IPS-NIHi11 (cell line): ENCODE measurements at regions not wholly inside any gene's neighbourhood (a gene's known extent, or its start where the extent isn't known, plus 50 kb on each side); places are given as distances from the start of the nearest gene placed in this dataset.

ENCODE experiments used
- DNase-seq: peaks from one replicate; pipeline ENCODE4 v3.0.0; 2012; ENCODE audit warnings: mixed read lengths, low spot score

- peak; percentile 30 for DNase-seq
Observed at GRCh38 chr18:77911971-77912605, 662.4 kb downstream of the GALR1 start.

GRCh38 chr18:77918730-77919129, 669.1 kb downstream of the GALR1 start:
- DNase-seq = no peak

DNA sequence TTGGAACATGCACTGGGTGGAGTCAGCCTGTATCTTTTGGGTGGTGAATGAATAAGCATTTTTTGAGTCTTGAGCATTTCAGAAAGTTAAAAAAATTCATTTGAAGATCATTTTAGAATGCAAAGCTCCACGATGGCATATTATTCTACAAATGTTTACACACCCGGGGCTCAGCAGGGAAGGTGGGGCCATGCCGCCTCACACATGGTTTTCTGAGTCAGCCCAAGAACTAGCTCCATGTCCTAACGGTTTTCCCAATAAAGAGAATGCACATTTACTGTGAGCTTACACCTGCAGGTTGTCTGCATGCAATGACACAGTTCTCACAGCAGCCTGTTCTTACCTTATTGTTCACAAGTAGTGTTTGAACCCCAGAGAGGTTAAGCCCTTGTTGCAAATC, 670.3 kb downstream of the GALR1 start:
- no peak for DNase-seq

- DNase-seq = no peak
Observed at GRCh38 chr18:77935342-77935741, 685.7 kb downstream of the GALR1 start.

DNA sequence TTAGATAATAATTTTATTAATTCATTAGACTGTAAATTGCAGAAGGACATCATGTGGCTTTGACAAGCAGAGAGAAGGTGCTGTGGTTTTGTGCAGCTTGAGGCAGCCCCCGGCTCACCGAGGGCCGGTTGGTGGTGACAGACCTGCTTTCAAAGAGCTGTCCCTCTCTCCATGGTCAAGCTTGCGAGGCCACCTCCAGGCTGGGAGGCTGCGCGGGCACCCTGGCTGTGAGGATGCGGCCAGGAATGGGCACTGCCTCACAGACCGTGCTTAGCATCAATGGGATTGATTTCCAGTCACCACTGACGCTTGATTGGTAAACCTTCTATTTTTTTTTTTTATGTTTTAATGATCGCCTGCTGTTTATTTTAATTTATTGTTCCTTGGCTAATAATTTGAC, 690.9 kb downstream of the GALR1 start:
- DNase-seq = no peak

- no peak for DNase-seq
Observed at GRCh38 chr18:77944533-77944932, 694.9 kb downstream of the GALR1 start.

GRCh38 chr18:77948567-77948966, 698.9 kb downstream of the GALR1 start:
- no peak for DNase-seq

DNA sequence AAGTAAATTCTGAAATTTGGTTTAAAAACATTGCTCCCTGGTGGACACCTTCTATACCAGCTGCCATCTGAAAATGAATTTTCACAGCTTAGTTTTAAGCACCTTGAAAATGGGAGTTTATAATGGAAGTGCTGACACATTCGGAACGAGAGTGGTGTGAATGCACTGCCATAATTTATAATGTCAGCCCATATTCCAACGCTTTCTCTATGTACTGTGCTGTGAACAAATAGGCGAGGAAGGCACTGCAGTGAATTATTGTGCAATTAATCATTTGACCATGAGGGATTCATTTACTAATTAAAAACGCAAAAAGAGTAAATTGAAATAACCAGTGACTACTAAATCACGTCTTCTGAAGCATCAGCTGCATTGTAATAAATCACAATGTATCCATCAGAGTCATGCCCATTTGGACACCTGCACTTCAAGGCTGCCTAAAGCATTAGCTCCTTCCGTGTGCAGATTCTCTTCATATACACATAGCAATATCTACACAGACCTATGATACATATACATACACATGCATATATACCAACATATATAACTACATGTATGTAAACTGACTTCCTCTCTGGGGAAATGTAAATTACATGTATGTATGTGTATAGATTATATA, 699.8 kb downstream of the GALR1 start:
- DNase-seq = no peak

DNA sequence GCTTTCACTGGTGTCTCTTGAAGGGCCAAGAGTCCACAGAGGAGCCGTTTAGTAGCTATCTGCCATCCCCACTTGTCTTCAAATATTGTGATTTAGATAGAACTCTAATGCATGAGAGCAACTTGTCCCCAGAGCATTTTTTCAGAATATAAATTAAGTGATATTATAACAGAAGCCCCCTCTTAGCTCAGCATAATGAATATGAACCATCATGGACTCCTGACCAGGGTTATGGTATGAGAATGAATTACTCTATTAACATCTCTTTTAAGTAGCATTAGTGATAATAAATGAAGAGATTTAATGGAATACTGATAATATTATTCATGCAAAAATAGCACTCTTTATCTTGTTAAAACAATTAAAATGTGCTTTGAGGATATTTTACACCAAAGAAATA, 709.6 kb downstream of the GALR1 start:
- no peak for DNase-seq

DNA sequence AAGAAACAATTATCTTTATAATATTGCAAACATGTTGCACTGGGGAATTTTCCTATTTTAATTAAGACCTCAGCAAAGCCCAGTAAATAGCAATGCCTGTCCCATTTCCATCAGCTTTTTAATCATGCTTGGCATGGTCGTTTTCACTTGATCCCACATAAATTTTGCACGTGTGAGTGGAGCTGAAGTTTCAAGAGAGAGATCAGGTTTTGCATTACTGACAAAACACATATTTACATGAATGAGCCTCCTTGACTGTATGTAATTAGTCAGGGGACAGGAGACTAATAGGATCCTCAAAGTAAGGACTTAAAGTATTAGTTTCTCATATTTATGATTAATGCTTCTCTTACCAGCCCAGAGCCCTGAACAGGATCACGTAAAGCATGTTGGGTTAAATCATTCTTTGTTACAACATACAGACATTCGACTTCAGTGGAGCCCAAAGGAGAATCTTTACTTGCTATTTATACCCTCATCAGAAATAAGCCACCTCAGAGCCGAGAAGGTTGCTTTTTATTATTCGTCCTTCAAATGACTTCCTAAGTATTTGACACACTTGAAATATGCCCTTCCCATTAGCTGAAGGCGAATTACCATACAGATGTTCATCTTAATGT, 711.3 kb downstream of the GALR1 start:
- DNase-seq = no peak

DNA sequence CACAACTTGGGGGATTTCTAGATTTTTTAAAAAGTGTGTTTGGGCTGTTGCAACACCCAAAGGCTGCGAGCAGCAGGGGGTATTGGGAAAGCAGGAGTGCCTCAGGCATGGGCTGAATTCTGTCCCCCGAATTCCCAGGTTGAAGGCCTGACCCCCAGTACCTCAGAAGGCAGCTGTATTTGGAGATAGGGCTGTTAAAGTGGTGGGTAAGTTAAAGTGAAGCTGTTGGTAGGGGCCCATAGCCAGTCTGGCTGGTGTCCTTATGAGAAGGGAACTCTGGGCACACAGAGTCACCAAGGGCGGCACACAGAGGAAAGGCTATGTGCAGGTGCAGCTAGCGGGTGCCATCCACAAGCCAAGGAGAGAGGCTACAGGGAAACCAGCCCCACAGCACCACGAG, 717.4 kb downstream of the GALR1 start:
- no peak for DNase-seq

DNA sequence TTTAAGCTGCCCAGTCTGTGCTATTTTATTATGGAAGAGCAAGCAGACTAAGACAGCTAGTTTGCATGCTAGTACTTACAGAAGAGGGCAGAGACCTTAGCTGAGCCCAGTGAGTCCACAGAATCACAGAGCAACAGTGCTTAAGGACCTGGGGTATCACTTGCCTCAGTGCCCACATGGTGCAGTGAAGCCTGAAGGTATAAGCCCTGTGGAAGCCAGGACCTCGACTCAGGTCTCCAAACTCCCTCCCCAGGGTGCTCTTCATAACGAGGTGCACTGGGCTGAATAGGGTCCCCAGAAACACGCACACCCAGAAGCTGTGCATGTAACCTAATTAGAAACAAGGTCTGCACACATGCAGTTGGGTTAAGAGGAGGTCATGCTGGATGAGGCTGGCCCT, 718.1 kb downstream of the GALR1 start:
- DNase-seq = no peak

- no peak for DNase-seq
Observed at GRCh38 chr18:77969972-77970371, 720.3 kb downstream of the GALR1 start.

- DNase-seq = peak; percentile 38
Observed at GRCh38 chr18:77970814-77971213, 721.2 kb downstream of the GALR1 start.

DNA sequence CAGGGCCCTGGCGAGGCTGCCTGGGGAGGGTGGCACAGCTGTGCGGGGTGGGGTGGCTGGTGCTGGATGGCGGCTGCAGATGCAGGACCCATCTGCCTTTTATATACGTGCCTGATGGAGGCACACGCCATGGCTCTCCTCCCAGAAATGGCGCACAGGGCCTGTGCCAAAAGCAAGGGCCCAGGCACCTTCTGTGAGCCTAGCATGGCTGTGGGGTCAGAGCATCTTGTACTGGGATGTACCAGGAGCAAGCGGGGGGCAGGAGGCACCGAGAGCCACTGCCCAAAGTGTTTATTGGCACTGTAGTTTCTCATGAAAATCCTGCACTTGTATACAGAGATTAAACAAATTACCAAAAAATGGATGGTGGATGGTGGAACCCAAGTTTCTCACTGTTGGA, 724.1 kb downstream of the GALR1 start:
- no peak for DNase-seq

GRCh38 chr18:77974329-77974728, 724.7 kb downstream of the GALR1 start:
- DNase-seq = no peak

DNA sequence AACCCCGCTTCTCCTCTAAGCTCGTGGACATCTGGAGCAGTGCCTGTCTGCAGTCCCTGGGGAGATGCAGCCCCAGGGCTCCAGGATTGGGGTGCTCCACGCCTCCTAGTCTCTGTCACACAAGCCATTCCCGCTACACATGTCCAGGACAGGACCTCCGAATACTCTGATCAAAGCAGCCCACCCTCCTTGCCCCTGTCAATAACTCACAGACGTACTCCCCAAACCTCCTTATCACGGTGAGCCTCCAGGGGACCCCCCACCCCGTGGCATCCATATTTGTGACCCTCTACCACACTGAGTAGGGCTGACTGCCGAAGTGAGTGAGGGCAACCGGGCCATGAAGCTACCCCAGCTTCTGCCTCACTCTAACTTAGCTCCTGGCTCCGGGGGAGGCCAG, 727.7 kb downstream of the GALR1 start:
- no peak for DNase-seq

GRCh38 chr18:77980275-77980674, 730.6 kb downstream of the GALR1 start:
- DNase-seq = no peak

GRCh38 chr18:77981874-77982273, 732.2 kb downstream of the GALR1 start:
- DNase-seq = no peak

DNA sequence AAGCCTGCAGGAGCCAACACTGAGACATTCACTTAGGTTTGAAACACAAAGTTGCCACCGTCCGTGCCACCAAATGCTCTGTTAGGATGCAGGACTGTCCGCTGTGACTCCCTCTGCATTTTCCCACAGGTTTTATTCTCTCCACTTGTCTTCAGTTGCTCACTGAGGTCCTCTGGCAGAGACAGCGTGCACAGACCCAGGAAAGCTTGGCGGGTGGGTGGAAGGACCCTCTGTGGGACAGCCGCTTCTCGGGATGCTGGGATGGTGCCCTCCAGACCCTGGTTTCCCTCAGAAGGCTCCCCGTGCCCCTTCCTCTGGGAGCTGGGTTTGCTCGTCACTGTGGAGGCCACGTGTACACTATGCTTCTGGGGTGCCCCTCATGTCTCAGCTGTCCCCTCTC, 733.6 kb downstream of the GALR1 start:
- DNase-seq = no peak

DNA sequence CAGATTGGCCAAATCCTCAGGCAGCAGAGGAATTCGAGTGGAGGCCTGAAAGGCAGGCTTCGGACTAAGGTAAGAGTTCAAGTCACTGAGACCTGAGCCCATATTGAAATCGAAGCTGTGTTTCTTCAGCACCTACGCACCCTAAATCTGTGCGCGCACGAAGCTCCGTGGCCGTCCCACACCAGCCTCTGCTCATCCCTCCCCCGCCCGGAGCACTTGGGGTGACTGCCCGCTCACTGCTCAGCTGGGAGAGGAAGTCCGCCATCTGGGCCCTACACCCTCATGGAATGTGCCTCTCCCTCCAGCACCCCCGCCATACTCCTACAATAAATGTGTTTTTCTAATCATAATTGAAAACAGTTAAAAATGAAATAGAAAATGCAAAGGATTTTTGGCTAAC, 734.5 kb downstream of the GALR1 start:
- DNase-seq = no peak

GRCh38 chr18:77984833-77985232, 735.2 kb downstream of the GALR1 start:
- DNase-seq = no peak

- no peak for DNase-seq
Observed at GRCh38 chr18:77985526-77986281, 736.1 kb downstream of the GALR1 start.
